Heart right ventricle (tissue), 16 donors: ENCODE measurements at regions not wholly inside any gene's neighbourhood (a gene's known extent, or its start where the extent isn't known, plus 50 kb on each side); places are given as distances from the start of the nearest gene placed in this dataset.

Experiments
- ATAC-seq, 8 donors: fragments of 200-7000 bp; cut with Tn5 transposase; one replicate each; pipeline ENCODE4 v1.9.1; 2020; ENCODE audit warnings: mild to moderate bottlenecking in 8 of 8, moderate library complexity in 8 of 8, moderate number of reproducible peaks in 1 of 8
- DNase-seq, 2 donors: peaks; one replicate each; pipeline ENCODE4 v3.0.0-alpha.2; 2020
- H3K27ac ChIP-seq, 10 donors: fragments of 200-600 bp; sonication (generic) in 2 of 10; one replicate each; pipeline versions ENCODE4 v1.5.0 to v1.8.0; 2020 to 2022; ENCODE audit warnings: mild to moderate bottlenecking in 3 of 10
- H3K27me3 ChIP-seq, 7 donors: fragments of 200-600 bp; one replicate each; pipeline ENCODE4 v1.8.0; 2021 to 2022; ENCODE audit warnings: mild to moderate bottlenecking in 2 of 7
- H3K36me3 ChIP-seq, 9 donors: fragments of 200-600 bp; sonication (generic) in 1 of 9; one replicate each; pipeline versions ENCODE4 v1.5.0 to v1.8.0; 2020 to 2022; ENCODE audit warnings: mild to moderate bottlenecking in 2 of 9
- H3K4me1 ChIP-seq, 9 donors: fragments of 200-600 bp; sonication (generic) in 1 of 9; one replicate each; pipeline versions ENCODE4 v1.5.0 to v1.8.0; 2020 to 2022; ENCODE audit warnings: mild to moderate bottlenecking in 4 of 9
- H3K4me3 ChIP-seq, 10 donors: fragments of 200-600 bp; sonication (generic) in 2 of 10; one replicate each; pipeline versions ENCODE4 v1.5.0 to v1.8.0; 2020 to 2022; ENCODE audit warnings: mild to moderate bottlenecking in 7 of 10, moderate library complexity in 2 of 10
- H3K9me3 ChIP-seq, 11 donors: fragments of 200-600 bp in 10 of 11; sonication (generic) in 2 of 11; one replicate each; pipeline versions ENCODE4 v1.5.0 to v1.8.0; 2013 to 2022; ENCODE audit warnings: mild to moderate bottlenecking in 2 of 11, control low read depth in 1 of 11, moderate library complexity in 1 of 11
- WGBS, 2 donors: extraction: QIAGEN DNeasy Blood & Tissue Kit; methylation state at CpG; one replicate each; pipeline ENCODE4 v1.1.7; 2013; ENCODE audit warnings: inconsistent platforms in 1 of 2; 5-methylcytosine and 5-hydroxymethylcytosine counted together
- intact Hi-C, 10 donors: fragments of 100-400 bp; cut with DNase I; formaldehyde crosslinking; loops; one replicate each; pipeline versions ENCODE4 v1.11.1 to v1.14.2; 2022
- TF ChIP-seq, protein P1 (sequence below), 9 donors: fragments of 200-600 bp; sonication (generic) in 2 of 9; IDR thresholded peaks; one replicate each; pipeline versions ENCODE4 v1.5.0 to v1.8.0; 2021 to 2022; ENCODE audit warnings: antibody characterized with exemption in 9 of 9, mild to moderate bottlenecking in 5 of 9, moderate library complexity in 1 of 9
- donor health status: Arrhythmogenic right ventricular cardiomyopathy.
- donor health status: ischemic (EF 13 %, LVEDD 7.1; RV severe dilation, severe dysfunction).
- donor health status: healthy with polysubstance abuse.
- donor health status: DM: no; HTN: yes; CAD: no.
- donor health status: DM: no; HTN: no; CAD: no.
- donor health status: ischemic (EF 25% LVEDD 6.9; RV normal size, moderate dysfunction).
- donor health status: ischemic (EF 25% LVEDD 5.7; RV mildly dilated, moderate dysfunction).
- donor health status: healthy.
- donor health status: DM: yes; HTN: yes; CAD: no.
- donor health status: Ischemic cardiomyopathy.
- donor health status: ischemic (EF 35%, LVEDD 5.7; RV mildly dilated, moderate dysfunction).
- donor health status: nonischemic (EF 11% LVEDD 7.7; RV severe dilation, severe dysfunction).
- donor health status: DM: yes; HTN: yes; CAD: no.
- donor health status: PGD.
- donor health status: ischemic (EF 29% LVEDD 5.4; RV normal size, mild dysfunction).
- donor health status: nonischemic (EF 23%, LVEDD 6.1; RV moderate dilation, normal function).

DNA sequence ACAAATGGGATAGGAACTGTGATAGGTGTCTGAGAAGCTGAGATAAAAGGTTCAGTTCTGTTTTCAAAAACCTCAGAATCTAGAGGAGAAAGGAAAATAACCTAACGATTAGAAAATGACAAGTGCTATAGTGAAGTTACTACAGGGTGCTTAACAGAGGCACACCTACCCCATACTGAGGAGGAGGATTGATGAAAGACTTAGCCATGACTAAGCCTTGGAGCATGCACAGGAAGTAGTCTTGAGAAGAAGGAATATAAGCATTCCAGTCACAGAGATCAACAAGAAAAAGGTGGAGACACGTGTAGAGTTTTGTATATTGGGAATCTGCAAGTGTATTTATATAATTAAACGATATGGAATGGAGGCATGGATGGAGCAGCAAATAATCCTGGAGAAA, 1225.5 kb upstream of the CELF2 start:
- H3K27ac ChIP-seq = no peak overlapping the region
- DNase-seq = no peak
- WGBS, 2 donors = 74 to 76% methylated on average over 3 of the region's 3 CpGs
- TF ChIP-seq, protein P1, sequence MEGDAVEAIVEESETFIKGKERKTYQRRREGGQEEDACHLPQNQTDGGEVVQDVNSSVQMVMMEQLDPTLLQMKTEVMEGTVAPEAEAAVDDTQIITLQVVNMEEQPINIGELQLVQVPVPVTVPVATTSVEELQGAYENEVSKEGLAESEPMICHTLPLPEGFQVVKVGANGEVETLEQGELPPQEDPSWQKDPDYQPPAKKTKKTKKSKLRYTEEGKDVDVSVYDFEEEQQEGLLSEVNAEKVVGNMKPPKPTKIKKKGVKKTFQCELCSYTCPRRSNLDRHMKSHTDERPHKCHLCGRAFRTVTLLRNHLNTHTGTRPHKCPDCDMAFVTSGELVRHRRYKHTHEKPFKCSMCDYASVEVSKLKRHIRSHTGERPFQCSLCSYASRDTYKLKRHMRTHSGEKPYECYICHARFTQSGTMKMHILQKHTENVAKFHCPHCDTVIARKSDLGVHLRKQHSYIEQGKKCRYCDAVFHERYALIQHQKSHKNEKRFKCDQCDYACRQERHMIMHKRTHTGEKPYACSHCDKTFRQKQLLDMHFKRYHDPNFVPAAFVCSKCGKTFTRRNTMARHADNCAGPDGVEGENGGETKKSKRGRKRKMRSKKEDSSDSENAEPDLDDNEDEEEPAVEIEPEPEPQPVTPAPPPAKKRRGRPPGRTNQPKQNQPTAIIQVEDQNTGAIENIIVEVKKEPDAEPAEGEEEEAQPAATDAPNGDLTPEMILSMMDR (IDR thresholded peaks at IDR 0.05) = no peak
- intact Hi-C loops = no loop called here
- no peaks in the 10 kb centered on the region for H3K27me3 ChIP-seq
- no peak for ATAC-seq
- peaks cover 0 to 11% (median 9%) of the 10 kb centered on the region in 9 donors for H3K4me1 ChIP-seq
- H3K36me3 ChIP-seq = no peaks in the 10 kb centered on the region
- H3K9me3 ChIP-seq = no peaks in the 10 kb centered on the region
- no peak overlapping the region for H3K4me3 ChIP-seq

DNA sequence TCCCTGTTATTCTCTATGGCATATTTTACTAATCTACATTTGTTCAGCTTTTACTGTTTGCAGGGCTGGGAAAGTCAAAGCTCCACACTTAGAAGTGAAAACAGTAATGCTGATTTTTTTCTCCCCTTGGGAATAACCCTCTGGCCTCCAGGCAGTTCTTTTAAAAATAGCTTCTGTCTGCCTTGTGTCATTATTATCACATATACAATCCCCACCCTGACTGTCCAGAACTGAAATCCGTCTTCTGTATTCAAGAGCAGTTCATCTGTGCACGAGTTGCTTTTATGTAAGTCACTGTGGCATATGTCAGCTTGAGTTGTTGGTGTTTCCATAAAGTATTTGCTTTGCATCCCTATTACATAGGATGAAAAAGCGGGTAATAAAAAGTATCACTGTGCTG, 1221.1 kb upstream of the CELF2 start:
- peak in 1 of 8 donors; percentile 17 for ATAC-seq

DNA sequence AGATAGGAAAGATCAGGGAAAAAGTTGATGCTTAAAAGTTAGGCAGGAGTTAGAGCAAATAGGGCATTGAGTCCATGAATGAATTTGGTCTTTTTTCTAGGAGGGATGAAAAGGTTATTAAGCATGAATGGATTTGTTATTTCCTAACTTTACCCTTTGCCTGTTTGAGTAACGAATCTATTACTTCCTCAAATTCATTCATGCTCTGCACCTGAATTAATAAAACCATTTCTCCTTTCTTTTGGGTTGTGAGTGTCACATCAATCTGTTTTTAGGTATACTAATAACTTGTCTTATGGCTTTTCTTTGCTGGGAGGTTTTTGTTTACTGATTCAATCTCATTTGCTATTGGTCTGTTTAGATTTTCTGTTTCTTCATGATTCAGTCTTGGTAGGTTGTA, 1217.7 kb upstream of the CELF2 start:
- Histone ChIP-seq H3K4me1 (peaks cover 0 to 11% (median 9%) of the 10 kb centered on the region in 9 donors), H3K9me3 (no peaks in the 10 kb centered on the region), H3K36me3 (no peaks in the 10 kb centered on the region), H3K4me3 (no peak overlapping the region), H3K27ac (no peak overlapping the region), H3K27me3 (no peaks in the 10 kb centered on the region)
- 71 to 88% methylated on average over 1 of the region's 1 CpG for WGBS, 2 donors
- DNase-seq = no peak
- TF ChIP-seq, protein P1 (IDR thresholded peaks at IDR 0.05) = no peak
- no peak for ATAC-seq
- intact Hi-C loops = no loop called here

More for the DNA sequence above, 1221.1 kb upstream of the CELF2 start:
- 30 to 31% methylated on average over 3 of the region's 3 CpGs for WGBS, 2 donors
- Histone ChIP-seq H3K27me3 (no peaks in the 10 kb centered on the region), H3K4me1 (peaks cover 0 to 11% (median 9%) of the 10 kb centered on the region in 9 donors), H3K9me3 (no peaks in the 10 kb centered on the region), H3K36me3 (no peaks in the 10 kb centered on the region), H3K27ac (peak overlapping the region in 1 of 10 donors; percentile 15), H3K4me3 (no peak overlapping the region)
- TF ChIP-seq, protein P1 (IDR thresholded peaks at IDR 0.05) = no peak
- DNase-seq = no peak
- intact Hi-C loops = no loop called here

DNA sequence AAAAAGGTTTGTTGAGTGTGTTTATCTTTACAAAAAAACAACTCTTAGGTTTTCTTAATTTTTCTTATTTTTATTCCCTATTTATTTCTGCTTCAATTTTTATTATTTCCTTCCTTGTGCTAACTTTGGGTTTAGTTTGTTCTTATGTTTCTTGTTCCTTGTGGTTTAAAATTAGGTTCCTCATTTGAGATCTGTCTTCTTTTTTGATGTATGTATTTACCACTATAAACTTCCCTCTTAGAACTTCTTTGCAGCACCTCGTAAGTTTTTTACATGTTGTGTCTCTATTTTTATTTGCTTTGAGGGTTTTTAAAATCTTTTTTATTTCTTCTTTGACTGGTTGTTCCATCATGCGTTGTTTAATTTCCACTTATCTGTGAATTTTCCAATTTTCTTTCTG, 1217.1 kb upstream of the CELF2 start:
- DNase-seq (no peak), ATAC-seq (no peak)
- no peaks in the 10 kb centered on the region for H3K9me3 ChIP-seq
- H3K4me1 ChIP-seq = peaks cover 0 to 11% (median 9%) of the 10 kb centered on the region in 9 donors
- TF ChIP-seq, protein P1 (IDR thresholded peaks at IDR 0.05) = no peak
- WGBS, 2 donors = 86 to 90% methylated on average over 2 of the region's 2 CpGs
- H3K4me3 ChIP-seq = no peak overlapping the region
- no peaks in the 10 kb centered on the region for H3K27me3 ChIP-seq
- no peak overlapping the region for H3K27ac ChIP-seq
- intact Hi-C loops = no loop called here
- no peaks in the 10 kb centered on the region for H3K36me3 ChIP-seq
